Activated CD4-positive, alpha-beta T cell treated with anti-CD3 and anti-CD28 coated beads, Interleukin-10, Interleukin-2, amounts not matched to agents 100 ng/mL and 50 ng/mL, durations not matched to agents 16 hours and 8 hours (primary cell): ENCODE measurements at regions not wholly inside any gene's neighbourhood (a gene's known extent, or its start where the extent isn't known, plus 50 kb on each side); places are given as distances from the start of the nearest gene placed in this dataset.

Source experiments
- DNase-seq: peaks from one replicate; pipeline ENCODE4 v3.0.0-alpha.2; 2020

GRCh38 chr10:130372222-130372621 lies 236.0 kb downstream of the GLRX3 start:
- no peak for DNase-seq

- DNase-seq: no peak
Observed at GRCh38 chr10:130372866-130373265, 236.7 kb downstream of the GLRX3 start.

DNA sequence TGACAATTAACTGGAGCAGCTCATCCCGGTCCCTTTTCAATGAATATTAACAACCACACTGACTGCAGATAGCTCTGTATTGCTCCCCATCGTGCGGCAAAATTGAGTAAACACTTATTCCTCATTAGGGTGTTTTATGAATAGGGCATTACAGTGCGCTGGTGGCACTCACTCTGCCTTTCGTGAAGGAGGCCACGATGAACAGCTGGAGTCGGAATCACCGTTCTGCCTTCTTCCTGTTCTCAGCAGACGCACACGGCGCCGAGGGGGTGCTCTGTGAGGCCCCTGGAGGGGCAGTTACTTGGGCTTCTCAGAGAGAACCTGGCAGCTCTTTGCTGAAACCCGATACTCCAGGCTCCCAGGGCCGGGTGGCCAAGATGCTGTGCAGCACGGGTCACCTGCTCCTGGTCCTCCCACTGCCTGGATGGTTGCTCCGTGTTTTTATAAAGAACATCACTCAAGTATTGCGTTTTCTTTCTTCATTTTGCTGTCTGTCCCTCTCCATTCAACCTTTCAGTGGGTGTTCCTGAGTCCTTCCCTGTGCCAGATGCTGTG lies 241.9 kb downstream of the GLRX3 start:
- no peak for DNase-seq

- DNase-seq: no peak
Observed at GRCh38 chr10:130378556-130379400, 242.6 kb downstream of the GLRX3 start.

DNA sequence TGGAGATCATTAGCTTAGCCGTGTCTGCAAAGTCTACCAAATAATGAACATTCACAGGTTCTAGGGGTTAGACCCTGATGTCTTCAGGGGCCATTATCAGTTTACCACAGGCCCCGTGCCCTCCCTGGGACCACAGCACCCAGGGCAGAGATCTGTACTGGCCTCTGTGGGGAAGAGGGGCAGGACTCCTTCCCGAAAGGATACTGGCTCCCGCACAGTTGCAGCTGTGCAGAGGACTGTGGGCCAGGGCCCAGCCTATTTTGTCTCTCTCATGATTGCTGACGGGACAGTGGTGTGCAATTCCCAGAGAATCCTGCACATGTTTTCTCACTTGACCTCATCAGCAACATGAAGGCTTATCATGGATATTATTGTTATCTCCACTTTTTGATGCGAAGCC lies 243.9 kb downstream of the GLRX3 start:
- DNase-seq: no peak

- no peak for DNase-seq
Observed at GRCh38 chr10:130382031-130382430, 245.8 kb downstream of the GLRX3 start.

DNA sequence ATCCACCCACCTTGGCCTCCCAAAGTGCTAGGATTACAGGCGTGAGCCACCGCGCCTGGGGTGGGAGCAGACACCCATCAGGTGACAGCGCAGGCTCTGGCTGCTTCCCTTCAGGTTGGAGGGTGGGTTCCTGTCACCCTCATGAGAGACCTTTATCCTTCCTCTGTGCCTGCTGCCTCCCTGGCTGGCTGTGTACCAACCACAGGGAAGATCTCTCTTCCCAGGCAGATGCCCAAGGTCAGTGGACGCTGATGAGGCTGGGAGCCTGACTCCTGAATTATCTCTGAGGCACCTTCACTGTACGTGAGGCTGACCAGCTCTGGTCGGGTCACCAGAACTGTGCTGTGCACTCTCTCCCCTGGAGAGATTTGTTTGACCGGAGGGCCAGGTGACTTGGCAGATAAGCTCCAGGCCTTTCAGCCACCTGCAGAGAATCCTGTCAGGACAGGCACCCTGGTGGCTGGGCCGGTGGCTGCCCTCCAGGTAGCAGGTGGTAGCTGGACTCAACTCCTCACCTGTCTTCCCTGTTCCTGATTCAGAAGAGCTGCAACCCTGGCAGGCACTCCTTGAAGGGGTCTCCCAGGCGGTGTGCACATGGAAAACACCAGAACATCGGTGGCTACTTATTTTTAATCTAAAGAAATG lies 251.9 kb downstream of the GLRX3 start:
- no peak for DNase-seq

GRCh38 chr10:130388746-130389145 lies 252.6 kb downstream of the GLRX3 start:
- DNase-seq: no peak

DNA sequence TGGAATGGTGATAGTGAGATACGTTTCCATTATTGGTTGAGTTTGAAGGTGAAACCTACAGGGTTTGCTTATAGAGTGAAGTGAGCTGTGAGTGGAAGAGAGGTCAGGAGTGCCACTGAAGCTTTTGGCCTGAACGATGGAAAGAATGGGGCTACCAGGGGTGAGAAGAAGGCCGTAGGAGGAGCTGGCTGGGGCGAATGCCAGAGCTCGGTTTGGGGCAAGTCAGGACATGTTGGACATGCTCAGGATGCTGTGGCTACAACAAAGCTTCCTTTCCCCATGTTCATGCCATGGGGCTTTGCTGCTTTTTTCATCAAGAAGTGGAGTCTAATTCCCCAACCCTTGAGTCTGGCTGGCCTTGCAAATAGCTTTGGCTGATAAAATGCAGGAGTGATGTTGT lies 253.7 kb downstream of the GLRX3 start:
- no peak for DNase-seq

- no peak for DNase-seq
Observed at GRCh38 chr10:130392031-130392430, 255.8 kb downstream of the GLRX3 start.

DNA sequence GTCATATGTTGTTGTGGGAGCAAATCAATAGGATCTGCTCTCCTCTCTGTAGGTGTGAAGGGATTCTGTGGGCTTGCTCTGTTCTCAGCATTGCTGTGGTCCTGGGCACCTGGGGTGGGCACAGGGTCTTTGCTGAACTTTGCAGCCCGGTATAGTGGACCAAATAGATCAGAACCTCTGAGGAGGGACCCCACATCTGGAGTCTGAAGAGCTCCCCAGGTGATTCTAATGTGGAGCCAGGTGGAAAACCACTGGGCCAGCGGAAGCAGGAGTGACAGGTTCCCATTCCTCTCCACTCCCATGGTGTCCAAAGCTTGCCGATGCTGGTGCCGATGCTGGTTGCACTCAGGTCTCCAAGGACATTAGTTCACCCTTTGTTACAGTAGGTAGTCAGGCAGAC lies 257.2 kb downstream of the GLRX3 start:
- DNase-seq: no peak

DNA sequence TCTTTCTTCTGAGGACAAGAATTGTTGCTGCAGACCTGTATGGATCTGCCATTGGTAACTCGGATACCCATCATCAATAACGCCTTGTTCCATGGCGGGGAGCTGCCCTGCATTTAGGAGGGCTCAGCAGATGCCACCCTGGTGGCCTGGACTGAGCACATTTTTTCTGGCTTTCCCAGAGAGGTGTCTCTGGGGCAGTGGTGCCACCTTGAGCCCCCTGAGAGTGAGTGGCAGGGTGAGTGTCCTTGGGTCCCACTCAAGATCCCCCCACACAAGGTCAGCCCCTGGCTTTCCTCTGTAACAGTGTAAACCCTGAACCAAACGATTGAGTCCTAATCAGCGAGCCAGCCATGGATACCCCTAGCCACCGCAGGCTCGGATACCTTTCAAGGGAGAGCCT lies 258.6 kb downstream of the GLRX3 start:
- no peak for DNase-seq

- DNase-seq: no peak
Observed at GRCh38 chr10:130395248-130395936, 259.2 kb downstream of the GLRX3 start.

- DNase-seq: no peak
Observed at GRCh38 chr10:130396044-130396443, 259.9 kb downstream of the GLRX3 start.

GRCh38 chr10:130398090-130398994 lies 262.2 kb downstream of the GLRX3 start:
- no peak for DNase-seq

GRCh38 chr10:130399425-130399950 lies 263.3 kb downstream of the GLRX3 start:
- no peak for DNase-seq

DNA sequence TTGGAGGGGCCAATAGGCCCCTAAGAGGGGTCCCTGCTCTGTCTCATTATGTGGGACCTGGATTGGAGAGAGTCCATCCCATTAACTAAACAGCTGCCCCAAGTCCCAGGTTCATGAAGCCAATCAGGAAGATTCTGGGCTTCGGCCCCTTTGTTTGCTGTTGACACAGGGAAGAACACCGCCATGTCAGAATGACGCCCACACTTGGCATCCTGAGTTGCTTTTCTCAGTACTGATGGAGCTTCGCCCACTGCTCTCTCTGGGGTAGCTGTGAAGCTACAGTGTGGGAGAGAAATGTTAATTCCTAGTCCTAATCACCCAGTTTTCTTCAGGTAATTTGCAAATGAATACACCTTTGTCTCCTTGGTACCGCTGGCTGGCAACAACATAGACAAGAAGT lies 264.7 kb downstream of the GLRX3 start:
- DNase-seq: no peak

DNA sequence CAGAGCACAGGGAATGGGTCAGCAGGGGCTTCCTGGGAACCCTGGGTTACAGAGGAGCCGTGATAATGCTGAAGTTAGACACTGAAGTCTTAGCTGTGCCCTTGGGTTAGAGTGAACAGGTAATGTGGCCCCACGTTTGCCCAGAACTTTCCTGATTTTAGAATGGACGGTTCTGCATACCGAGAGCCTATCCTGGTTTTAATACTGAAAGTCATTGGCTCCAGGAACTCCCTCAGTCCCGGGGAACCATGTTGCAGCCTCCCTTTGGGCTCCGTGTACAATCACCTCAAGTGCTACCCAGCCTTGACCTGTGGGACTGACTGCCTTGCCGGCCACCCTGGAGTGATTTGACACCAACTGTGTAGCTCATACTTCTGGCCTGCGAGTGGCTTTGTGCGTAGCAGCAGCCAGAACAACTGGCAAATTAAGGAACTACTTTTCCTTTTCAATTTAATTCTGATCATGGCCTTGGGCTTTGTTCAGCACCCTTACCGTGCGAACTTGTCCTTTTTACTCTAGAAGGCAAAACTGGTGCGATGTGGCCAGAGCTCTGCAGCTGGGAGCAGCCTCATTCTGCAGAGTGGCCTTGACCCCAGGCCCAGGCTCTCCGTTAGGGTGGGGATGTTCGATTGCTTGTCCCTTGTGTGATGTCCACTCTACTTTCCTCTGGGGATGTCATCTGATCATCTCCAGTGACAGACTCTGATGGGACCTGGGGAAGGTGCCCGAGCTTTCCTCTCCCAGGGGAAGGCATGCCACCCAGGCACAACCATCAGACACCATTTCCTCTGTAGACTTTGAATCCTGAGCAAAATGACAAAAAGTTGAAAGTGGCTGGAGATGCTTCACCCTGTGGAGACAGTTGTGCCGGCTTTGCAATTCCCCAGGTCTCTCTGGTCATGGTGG lies 265.9 kb downstream of the GLRX3 start:
- no peak for DNase-seq

DNA sequence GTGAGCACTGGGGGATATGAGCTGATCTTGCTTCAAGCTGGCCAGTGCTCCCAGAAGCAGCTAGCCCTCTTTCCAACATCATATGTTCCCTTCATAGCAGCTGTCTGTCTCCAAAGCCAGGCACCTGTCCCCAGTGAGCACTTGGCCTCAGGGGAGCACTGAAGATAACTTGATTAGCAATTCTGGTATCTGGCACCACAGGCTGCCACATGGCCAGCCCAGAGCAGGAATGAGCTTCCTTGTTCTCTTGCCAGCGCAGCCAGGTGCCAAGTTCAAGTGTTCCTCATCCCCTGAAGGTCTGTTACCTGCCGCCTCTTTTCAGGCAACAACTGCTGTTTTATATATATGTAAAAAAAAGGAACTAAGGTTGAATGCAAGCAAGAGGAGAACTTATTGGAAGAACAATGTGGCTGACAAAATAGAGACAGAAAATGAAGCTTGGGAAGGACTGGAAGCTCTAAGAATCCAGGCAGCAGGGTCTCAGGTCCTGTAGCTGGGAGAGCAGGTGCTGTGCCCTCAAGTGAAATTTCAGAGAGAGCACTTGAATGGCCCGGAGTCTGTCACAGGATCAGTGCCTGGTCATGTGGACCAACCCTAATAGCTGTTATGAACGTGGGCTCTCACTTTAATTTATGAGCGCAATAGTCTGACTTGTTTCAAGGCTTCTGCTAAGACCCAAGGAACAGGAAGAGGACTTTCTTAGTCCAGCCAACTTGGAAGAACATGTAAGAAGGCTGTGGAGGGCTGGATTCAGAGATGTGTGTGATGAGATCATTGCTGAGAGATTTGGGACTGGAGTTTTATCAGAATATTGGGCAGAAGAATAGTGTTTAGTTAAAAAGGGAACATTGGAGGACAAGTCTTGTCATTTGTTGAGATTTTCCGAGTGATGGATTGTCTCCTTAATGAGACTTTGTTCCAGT lies 267.2 kb downstream of the GLRX3 start:
- DNase-seq: no peak

DNA sequence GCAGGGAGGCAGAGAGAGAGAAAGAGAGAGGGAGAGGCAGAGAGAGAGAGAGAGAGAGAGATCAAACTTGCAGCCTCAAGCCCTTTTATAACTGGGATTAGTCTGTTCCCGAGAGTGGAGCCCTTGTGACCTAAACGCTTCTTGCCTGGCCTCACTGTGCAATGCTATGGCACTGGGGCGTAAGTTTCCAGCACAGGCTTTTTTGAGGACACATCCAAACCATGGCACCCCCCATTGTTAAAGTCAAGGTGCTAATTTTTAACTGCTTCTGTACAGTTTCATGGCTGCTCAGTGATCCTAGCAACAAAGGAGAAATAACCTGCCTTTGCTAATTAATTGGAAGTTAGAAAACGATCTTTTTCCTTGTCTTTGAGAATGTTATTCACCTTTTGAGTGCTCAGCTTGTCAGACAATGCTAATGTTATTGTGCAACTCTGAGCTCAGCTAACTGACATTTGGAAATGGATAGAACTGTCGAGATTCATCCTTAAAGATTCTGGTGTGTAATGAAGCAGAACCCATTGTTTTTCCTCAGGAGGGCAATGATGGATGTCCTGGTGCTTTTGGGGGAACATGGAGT lies 268.4 kb downstream of the GLRX3 start:
- DNase-seq: no peak
